ENCODE measurements at regions not wholly inside any gene's neighbourhood (a gene's known extent, or its start where the extent isn't known, plus 50 kb on each side); places are given as distances from the start of the nearest gene placed in this dataset.
A peak's percentile ranks its signal among the peaks of the same experiment; 100 is the strongest.

DNA sequence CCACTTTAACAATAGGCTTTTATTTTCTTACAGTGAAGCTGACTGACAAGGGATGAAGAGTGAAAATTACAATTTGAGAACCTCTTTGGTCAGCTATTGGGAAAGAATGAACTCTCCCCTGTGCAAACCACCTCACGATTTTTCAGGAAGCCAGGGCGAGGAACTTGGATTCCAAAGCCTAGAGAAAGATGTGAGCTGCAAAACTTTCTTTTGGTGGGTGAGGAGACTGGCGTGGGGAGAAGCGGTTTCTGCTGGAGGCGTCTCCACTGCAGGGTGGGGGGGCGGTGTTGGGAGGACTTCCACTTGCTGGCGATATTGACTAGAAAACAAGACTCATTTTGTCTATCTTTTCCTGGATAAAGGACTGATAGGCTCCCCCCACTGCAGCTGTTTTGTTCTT is 59.3 kb upstream of the VRK1 start:
- H3K4me3 ChIP-seq (ENCODE audit: control insufficient read depth, low read depth, low read length): no peak overlapping the region
- no peak for DNase-seq (ENCODE audit: low read depth)
- TF ChIP-seq, protein P1, sequence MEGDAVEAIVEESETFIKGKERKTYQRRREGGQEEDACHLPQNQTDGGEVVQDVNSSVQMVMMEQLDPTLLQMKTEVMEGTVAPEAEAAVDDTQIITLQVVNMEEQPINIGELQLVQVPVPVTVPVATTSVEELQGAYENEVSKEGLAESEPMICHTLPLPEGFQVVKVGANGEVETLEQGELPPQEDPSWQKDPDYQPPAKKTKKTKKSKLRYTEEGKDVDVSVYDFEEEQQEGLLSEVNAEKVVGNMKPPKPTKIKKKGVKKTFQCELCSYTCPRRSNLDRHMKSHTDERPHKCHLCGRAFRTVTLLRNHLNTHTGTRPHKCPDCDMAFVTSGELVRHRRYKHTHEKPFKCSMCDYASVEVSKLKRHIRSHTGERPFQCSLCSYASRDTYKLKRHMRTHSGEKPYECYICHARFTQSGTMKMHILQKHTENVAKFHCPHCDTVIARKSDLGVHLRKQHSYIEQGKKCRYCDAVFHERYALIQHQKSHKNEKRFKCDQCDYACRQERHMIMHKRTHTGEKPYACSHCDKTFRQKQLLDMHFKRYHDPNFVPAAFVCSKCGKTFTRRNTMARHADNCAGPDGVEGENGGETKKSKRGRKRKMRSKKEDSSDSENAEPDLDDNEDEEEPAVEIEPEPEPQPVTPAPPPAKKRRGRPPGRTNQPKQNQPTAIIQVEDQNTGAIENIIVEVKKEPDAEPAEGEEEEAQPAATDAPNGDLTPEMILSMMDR (conservative IDR thresholded peaks at IDR 0.05; ENCODE audit: control insufficient read depth, insufficient read depth, low read depth, low read length): no peak

DNA sequence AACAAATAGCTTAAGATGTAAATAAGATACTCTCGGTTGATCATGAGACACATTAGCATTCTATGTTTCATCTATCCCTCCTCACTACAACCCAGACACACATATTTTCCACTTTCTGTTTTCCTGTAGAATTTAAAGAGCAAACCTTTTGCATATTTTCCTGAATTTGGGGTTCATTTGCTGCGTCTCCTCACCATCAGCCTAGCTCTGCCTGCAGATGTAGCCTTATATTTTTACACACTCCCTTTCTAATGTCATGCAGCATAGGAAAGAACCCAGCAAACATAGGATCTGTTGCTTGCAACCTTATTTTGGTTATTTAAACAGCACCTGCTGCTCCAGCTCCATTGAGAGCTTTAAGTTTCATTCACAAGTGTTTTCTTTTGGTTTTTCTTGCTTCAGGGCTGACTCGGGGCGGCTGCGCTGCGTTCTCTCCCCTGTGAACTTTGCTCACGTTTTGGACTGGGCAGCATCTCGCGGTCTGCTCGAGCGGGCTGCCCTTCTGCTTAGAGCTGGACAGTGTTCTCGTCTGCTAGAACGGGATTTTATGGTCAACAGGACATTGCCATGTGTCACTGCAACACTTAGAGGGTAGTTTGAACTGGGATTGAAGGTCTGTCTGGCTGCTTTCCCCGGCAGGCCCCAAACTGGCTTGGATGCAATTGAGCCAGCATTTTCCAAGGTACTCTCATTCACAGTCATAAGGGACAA is 57.8 kb upstream of the VRK1 start:
- H3K4me3 ChIP-seq (ENCODE audit: control insufficient read depth, low read depth, low read length): no peak overlapping the region
- DNase-seq (ENCODE audit: low read depth): no peak
- TF ChIP-seq, protein P1 (conservative IDR thresholded peaks at IDR 0.05; ENCODE audit: control insufficient read depth, insufficient read depth, low read depth, low read length): no peak

DNA sequence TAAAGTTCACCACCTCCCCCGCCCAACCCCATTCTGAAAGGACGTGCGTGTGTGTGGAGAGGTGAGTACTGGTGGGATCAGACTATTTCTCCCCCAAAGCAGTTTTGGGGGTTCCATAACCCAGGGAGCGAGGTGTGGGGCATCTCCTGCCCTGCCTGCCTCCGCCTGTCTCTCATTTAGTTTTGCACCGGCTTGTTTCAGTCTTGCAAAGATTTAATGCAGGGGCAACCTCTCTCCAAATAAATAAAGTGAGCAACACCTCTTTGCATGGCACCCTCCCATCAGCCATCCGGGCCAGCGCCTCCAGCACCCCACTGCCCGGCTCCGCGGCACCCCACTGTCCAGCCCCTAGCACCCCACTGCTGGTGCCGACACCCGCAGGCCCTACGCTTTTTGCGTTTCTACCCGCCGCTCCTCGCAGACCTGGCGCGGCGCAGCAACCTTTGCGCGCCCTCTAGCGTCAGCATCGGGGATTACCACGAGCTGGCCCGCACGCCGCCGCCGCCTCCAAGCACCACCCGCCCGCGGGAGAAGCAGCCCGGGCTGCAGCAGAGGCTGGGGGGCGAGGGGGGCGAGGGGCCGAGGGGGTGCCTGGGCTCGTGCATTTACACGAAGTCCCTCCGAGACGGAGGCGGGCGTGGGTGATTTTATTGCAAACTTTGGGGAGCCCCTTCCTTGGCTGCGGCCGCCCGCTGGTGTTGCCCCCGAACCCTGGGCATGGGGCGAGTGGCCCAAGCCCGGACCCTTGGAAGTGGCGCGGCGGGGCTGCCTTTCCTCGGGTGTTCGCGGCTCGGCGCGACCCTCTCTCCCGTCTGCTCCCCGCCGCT is 55.8 kb upstream of the VRK1 start:
- TF ChIP-seq, protein P1 (conservative IDR thresholded peaks at IDR 0.05; ENCODE audit: control insufficient read depth, insufficient read depth, low read depth, low read length): peak; percentile 49
- DNase-seq (ENCODE audit: low read depth): peak; percentile 12

DNA sequence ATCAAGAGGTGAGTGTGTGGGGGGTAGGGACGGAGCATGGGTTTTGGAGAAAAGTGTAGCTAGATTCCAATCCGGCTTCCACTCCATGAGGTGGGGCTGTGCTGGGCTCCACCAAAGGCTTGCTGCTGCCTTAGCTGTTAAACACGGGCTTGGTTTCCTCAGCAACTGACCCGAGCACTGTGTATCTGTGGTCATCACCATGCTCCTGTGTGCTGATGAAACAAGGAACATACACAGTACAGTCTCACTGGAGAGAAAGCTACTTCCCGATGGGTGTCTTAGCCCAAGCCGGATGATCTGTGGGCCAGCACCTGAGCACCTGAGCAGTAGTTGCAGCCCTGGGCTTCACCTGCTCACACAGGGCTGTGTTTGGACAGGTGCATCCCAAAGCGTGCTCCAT is 52.9 kb upstream of the VRK1 start:
- DNase-seq (ENCODE audit: low read depth): no peak
- TF ChIP-seq, protein P1 (conservative IDR thresholded peaks at IDR 0.05; ENCODE audit: control insufficient read depth, insufficient read depth, low read depth, low read length): no peak
- no peak overlapping the region for H3K4me3 ChIP-seq (ENCODE audit: control insufficient read depth, low read depth, low read length)

More for the DNA sequence above, 55.8 kb upstream of the VRK1 start:
- peak overlapping the region; percentile 46 for H3K4me3 ChIP-seq (ENCODE audit: control insufficient read depth, low read depth, low read length)

DNA sequence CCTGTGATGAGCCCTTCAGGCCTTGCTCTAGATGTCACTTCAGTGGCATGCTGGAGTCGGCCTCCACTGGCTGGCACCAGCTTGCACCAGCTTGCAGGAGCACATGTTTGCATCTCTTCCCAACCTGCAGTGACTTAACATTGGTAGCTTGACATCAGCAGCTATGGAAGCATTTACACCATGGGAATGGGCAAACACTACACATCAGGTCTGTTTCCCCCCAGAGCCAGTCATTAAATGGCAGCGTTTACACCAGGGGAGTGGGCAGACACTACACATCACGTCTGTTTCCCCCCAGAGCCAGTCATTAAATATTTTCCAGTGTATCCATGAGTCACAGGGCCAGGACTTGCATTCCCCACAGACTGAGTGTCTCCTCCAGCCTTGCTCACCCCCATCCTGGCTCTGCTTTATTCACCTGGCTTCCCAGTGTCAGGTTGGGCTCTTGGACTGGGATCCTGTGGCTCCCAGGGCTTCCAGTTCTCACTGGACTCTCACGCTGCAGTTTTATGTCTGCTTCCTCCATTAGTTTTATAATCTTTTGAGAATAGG is 51.6 kb upstream of the VRK1 start:
- TF ChIP-seq, protein P1 (conservative IDR thresholded peaks at IDR 0.05; ENCODE audit: control insufficient read depth, insufficient read depth, low read depth, low read length): no peak
- no peak overlapping the region for H3K4me3 ChIP-seq (ENCODE audit: control insufficient read depth, low read depth, low read length)
- DNase-seq (ENCODE audit: low read depth): no peak

DNA sequence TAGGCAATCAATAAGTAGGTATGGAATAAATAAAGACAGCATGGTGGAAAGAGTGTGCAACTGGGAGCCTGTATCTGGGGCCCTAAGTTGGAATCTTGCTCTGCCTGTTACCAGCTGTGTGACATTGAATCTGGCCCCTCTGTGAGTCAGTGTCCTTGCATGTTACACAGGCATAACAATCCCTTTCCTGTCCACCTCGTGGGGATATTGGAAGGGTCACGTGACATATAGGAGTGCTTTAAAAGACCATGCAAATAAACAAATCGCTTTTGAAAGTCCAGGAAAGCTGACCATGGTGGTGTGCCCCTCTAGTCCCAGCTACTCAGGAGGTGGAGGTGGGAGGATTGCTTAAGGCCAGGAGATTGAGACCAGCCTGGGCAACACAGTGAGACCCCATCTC is 51.1 kb upstream of the VRK1 start:
- no peak for DNase-seq (ENCODE audit: low read depth)
- TF ChIP-seq, protein P1 (conservative IDR thresholded peaks at IDR 0.05; ENCODE audit: control insufficient read depth, insufficient read depth, low read depth, low read length): no peak
- no peak overlapping the region for H3K4me3 ChIP-seq (ENCODE audit: control insufficient read depth, low read depth, low read length)
